Loucy (cell line): ENCODE measurements at regions not wholly inside any gene's neighbourhood (a gene's known extent, or its start where the extent isn't known, plus 50 kb on each side); places are given as distances from the start of the nearest gene placed in this dataset.
A peak's percentile ranks its signal among the peaks of the same experiment; 100 is the strongest.
"Not testable (repeated sequence)": the region's sequence is repeated elsewhere in the genome, so short reads cannot be mapped to it uniquely, and the experiment has no call there.

Experiments used
- H2AFZ ChIP-seq: fragments of 200-600 bp; sonication (generic); 2 replicates; pipeline ENCODE4 v1.6.0; 2016; ENCODE audit warnings: antibody characterized with exemption, mild to moderate bottlenecking, low read length, moderate library complexity
- H3F3A ChIP-seq: fragments of 200-600 bp; 2 replicates; pipeline ENCODE4 v1.6.0; 2016; ENCODE audit warnings: antibody characterized with exemption, low read depth, mild to moderate bottlenecking
- H3K27me3 ChIP-seq: fragments of 200-600 bp; sonication (generic); 2 replicates; pipeline ENCODE4 v1.6.1; 2014; ENCODE audit warnings: low read length, mild to moderate bottlenecking; ENCODE audit not compliant: insufficient read depth, poor library complexity, severe bottlenecking
- H3K36me3 ChIP-seq: fragments of 200-600 bp; sonication (generic); 2 replicates; pipeline ENCODE4 v1.6.1; 2016; ENCODE audit warnings: low read length; ENCODE audit not compliant: insufficient read depth
- H3K4me1 ChIP-seq: fragments of 200-600 bp; sonication (generic); 2 replicates; pipeline ENCODE4 v1.5.1; 2014; ENCODE audit warnings: low read length, mild to moderate bottlenecking; ENCODE audit not compliant: insufficient read depth, poor library complexity, severe bottlenecking
- H3K4me2 ChIP-seq: fragments of 200-600 bp; sonication (generic); 2 replicates; pipeline ENCODE4 v1.6.0; 2014; ENCODE audit warnings: antibody characterized with exemption, low read length, low read depth, mild to moderate bottlenecking; ENCODE audit not compliant: poor library complexity, severe bottlenecking
- H3K4me3 ChIP-seq: fragments of 200-600 bp; sonication (generic); 2 replicates; pipeline ENCODE4 v1.5.1; 2014; ENCODE audit warnings: low read length, mild to moderate bottlenecking, mixed read lengths; ENCODE audit not compliant: poor library complexity, severe bottlenecking
- H3K79me2 ChIP-seq: fragments of 200-600 bp; sonication (generic); 2 replicates; pipeline ENCODE4 v1.6.1; 2014; ENCODE audit warnings: low read length; ENCODE audit not compliant: insufficient read depth
- H3K9ac ChIP-seq: fragments of 200-600 bp; sonication (generic); 2 replicates; pipeline ENCODE4 v1.6.0; 2014; ENCODE audit warnings: mild to moderate bottlenecking, low read depth, low read length, moderate library complexity; ENCODE audit not compliant: poor library complexity, severe bottlenecking
- H3K9me2 ChIP-seq: fragments of 200-600 bp; sonication (generic); replicated peaks from 2 replicates; pipeline ENCODE4 v1.6.1; 2016; ENCODE audit warnings: low read depth, low read length, mixed read lengths
- H3K9me3 ChIP-seq: fragments of 200-600 bp; sonication (generic); 2 replicates; pipeline ENCODE4 v1.6.1; 2014; ENCODE audit warnings: mild to moderate bottlenecking, antibody characterized with exemption, low read length, low read depth; ENCODE audit not compliant: insufficient read depth
- H4K20me1 ChIP-seq: fragments of 200-600 bp; sonication (generic); 2 replicates; pipeline ENCODE4 v1.6.0; 2014; ENCODE audit warnings: antibody characterized with exemption, low read length, mild to moderate bottlenecking; ENCODE audit not compliant: insufficient read depth, poor library complexity, severe bottlenecking
- CTCF ChIP-seq: fragments of 200-600 bp; sonication (generic); conservative IDR thresholded peaks from 2 replicates; pipeline ENCODE4 v1.5.1; 2014; ENCODE audit warnings: mild to moderate bottlenecking, antibody characterized with exemption, low read length
- EZH2phosphoT487 ChIP-seq: fragments of 200-600 bp; IDR thresholded peaks from 2 replicates; pipeline ENCODE4 v1.6.1; 2018; ENCODE audit warnings: antibody characterized with exemption, mild to moderate bottlenecking, moderate library complexity, borderline replicate concordance

GRCh38 chr5:32909207-32909606, 198.1 kb downstream of the NPR3 start:
- no peak overlapping the region for H3K4me3 ChIP-seq
- 0 out of 2 replicates have a peak, but pooled peaks cover 4% of the 10 kb centered on the region for H3K9me2 ChIP-seq
- TF ChIP-seq CTCF (no peak), EZH2phosphoT487 (no peak)
- H3K36me3 ChIP-seq: no peaks in the 10 kb centered on the region
- no peaks in the 10 kb centered on the region for H4K20me1 ChIP-seq
- H3K27me3 ChIP-seq: no peaks in the 10 kb centered on the region
- H3K9ac ChIP-seq: no peak overlapping the region
- H3K9me3 ChIP-seq: peaks cover 9% of the 10 kb centered on the region; the same call in 1 of the 2 replicates
- no peaks in the 10 kb centered on the region for H3F3A ChIP-seq
- no peaks in the 10 kb centered on the region for H3K79me2 ChIP-seq
- peaks cover 1% of the 10 kb centered on the region for H3K4me1 ChIP-seq
- H3K4me2 ChIP-seq: no peak overlapping the region
- H2AFZ ChIP-seq: no peak overlapping the region

DNA sequence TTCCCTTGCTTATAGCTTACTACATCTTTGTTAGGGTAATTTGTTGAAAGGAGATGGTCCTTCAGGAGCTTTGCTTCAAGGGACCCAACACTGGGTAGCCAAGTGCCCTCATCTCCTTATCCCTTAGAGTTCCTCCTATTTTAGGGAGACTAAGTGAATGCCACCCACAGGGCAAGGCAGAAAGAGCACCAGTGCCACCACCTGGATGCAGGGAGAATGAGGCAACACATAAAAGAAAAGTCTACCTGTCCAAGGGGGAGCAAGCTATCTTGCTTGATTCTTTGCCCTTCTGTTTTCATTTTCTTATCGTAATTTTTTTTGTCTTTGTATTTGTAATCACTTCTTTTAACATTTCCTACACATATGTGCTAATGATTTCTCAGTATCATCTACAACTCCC, 205.5 kb downstream of the NPR3 start:
- Histone ChIP-seq H3K9ac (no peak overlapping the region), H3F3A (no peaks in the 10 kb centered on the region), H3K4me2 (no peak overlapping the region), H3K4me3 (no peak overlapping the region), H3K9me3 (no peaks in the 10 kb centered on the region), H4K20me1 (no peaks in the 10 kb centered on the region), H3K27me3 (no peaks in the 10 kb centered on the region), H3K4me1 (peaks cover 4% of the 10 kb centered on the region), H3K36me3 (no peaks in the 10 kb centered on the region), H3K9me2 (no peaks in the 10 kb centered on the region), H3K79me2 (no peaks in the 10 kb centered on the region), H2AFZ (no peak overlapping the region)
- TF ChIP-seq EZH2phosphoT487: no peak
- TF ChIP-seq CTCF: peak; percentile 83

DNA sequence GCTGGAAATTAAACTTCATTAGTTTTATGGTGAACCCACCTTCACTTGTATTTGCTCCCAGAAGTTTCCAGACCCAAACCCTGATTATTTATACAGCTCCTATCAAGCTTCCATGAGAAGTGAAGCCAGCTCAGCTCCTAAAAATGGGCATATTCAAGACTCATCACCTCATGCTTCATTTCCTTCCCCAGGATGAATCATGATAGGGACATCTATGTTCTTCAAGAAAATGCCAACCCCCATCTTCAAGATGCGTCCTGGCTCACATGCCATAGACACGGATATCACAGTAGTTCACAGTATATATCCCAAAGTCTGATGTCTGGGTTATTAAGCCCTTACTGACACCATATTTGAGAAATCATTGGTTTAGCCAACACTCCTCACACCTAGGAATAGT, 217.6 kb downstream of the NPR3 start:
- Histone ChIP-seq H3K27me3 (no peaks in the 10 kb centered on the region), H4K20me1 (no peaks in the 10 kb centered on the region), H3K4me3 (no peak overlapping the region), H3K9me3 (no peaks in the 10 kb centered on the region), H3K9me2 (no peaks in the 10 kb centered on the region), H3K4me2 (no peak overlapping the region), H3F3A (no peaks in the 10 kb centered on the region), H2AFZ (no peak overlapping the region), H3K4me1 (no peaks in the 10 kb centered on the region), H3K36me3 (no peaks in the 10 kb centered on the region), H3K79me2 (no peaks in the 10 kb centered on the region), H3K9ac (no peak overlapping the region)
- TF ChIP-seq CTCF: no peak
- TF ChIP-seq EZH2phosphoT487: no peak

- H3K36me3 ChIP-seq, H3K4me2 ChIP-seq, H3K9me3 ChIP-seq, H3F3A ChIP-seq, H2AFZ ChIP-seq, H4K20me1 ChIP-seq, H3K4me1 ChIP-seq, H3K9ac ChIP-seq, H3K79me2 ChIP-seq, H3K4me3 ChIP-seq, H3K27me3 ChIP-seq, H3K9me2 ChIP-seq: not testable (repeated sequence)
Measured at GRCh38 chr5:32931438-32931837, 220.3 kb downstream of the NPR3 start.
